ENCODE measurements at regions not wholly inside any gene's neighbourhood (a gene's known extent, or its start where the extent isn't known, plus 50 kb on each side); places are given as distances from the start of the nearest gene placed in this dataset.

GRCh38 chr3:194797555-194798250 is 112.0 kb downstream of the FAM43A start:
- TF ChIP-seq GATA2 (IDR thresholded peaks at IDR 0.05; ENCODE audit: low read depth, low read length) (no peak), GATA3 (IDR thresholded peaks at IDR 0.05; ENCODE audit: low read depth, low read length) (no peak)

All from SH-SY5Y (cell line).